Epithelial cell of esophagus (primary cell): ENCODE measurements at regions not wholly inside any gene's neighbourhood (a gene's known extent, or its start where the extent isn't known, plus 50 kb on each side); places are given as distances from the start of the nearest gene placed in this dataset.
"Not testable (repeated sequence)": the region's sequence is repeated elsewhere in the genome, so short reads cannot be mapped to it uniquely, and the experiment has no call there.

Experiments used
- DNase-seq: peaks from one replicate; pipeline ENCODE4 v3.0.0; 2010; ENCODE audit warnings: low read depth
- H3K4me3 ChIP-seq: 2 replicates; pipeline ENCODE4 v1.5.1; 2011; ENCODE audit warnings: mild to moderate bottlenecking, low read length, control low read depth
- TF ChIP-seq, protein P1 (sequence below): IDR thresholded peaks from 2 replicates; pipeline ENCODE4 v1.5.1; 2011; ENCODE audit warnings: low read depth, mild to moderate bottlenecking, low read length, control low read depth, inconsistent platforms; ENCODE audit not compliant: insufficient read depth; ENCODE audit errors: missing control alignments

DNA sequence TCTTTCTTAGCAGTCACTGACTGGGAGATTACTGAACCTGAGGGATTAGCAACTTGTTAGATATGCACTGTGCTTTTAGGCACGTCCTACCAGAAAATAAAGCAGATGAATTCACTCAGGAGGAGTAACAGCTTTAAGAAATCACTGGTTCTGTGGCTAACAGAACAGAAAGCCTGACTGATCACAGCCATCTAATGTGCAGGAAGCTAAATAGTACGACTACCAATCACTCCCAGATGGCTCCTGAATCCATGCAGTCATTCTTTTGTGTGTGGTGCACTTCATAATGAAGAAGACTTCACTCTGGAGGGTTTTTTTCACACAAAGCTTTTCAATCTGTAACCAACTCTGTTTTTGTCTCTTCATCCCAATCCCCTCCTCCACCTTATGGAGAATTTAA, 305.3 kb upstream of the INTU start:
- H3K4me3 ChIP-seq: no peak overlapping the region
- TF ChIP-seq, protein P1, sequence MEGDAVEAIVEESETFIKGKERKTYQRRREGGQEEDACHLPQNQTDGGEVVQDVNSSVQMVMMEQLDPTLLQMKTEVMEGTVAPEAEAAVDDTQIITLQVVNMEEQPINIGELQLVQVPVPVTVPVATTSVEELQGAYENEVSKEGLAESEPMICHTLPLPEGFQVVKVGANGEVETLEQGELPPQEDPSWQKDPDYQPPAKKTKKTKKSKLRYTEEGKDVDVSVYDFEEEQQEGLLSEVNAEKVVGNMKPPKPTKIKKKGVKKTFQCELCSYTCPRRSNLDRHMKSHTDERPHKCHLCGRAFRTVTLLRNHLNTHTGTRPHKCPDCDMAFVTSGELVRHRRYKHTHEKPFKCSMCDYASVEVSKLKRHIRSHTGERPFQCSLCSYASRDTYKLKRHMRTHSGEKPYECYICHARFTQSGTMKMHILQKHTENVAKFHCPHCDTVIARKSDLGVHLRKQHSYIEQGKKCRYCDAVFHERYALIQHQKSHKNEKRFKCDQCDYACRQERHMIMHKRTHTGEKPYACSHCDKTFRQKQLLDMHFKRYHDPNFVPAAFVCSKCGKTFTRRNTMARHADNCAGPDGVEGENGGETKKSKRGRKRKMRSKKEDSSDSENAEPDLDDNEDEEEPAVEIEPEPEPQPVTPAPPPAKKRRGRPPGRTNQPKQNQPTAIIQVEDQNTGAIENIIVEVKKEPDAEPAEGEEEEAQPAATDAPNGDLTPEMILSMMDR: no peak
- no peak for DNase-seq

DNA sequence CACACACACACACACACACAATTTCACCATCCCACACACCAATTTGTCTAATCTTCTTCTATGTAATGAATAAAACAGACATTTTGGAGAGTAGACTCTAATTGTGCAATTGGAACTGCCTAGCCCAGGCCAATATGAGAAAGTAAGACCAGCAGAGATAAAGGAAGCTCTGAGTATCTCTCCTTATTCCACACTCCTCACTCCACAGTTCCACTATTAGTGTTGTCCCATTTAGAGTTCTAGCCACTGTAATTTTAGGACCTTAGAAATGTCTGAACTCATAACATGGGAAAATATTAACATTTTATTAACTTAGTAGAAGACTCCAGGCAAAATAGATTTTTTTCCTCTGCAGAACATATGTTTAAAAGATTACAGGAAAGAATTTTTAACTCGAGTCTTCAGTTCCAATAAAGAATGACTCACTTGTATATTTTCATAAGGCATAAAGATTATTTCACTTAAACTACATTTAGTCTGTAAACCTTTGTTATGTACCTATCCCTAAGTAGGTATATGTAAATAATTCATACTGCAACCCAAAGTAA, 297.6 kb upstream of the INTU start:
- no peak overlapping the region for H3K4me3 ChIP-seq
- DNase-seq: no peak
- TF ChIP-seq, protein P1: no peak

DNA sequence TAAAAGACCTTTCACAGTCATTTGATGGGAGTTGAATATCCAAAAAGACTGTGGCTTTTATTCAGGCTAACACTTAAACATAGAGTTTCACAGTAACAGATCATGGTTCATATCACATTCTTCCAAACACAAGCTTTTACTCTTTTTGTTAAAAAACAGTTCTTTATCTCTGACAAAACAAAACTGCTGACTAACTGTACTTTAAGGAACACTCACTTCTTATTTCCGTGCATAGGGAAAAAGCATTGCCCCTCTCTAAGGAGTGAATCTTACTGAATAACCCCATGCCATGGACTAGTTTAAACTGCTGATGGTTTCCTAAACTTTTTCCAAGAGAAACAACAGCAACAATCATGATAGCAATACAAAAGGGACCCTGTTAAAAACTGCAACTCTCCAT, 297.0 kb upstream of the INTU start:
- no peak overlapping the region for H3K4me3 ChIP-seq
- DNase-seq: no peak
- TF ChIP-seq, protein P1: no peak

DNA sequence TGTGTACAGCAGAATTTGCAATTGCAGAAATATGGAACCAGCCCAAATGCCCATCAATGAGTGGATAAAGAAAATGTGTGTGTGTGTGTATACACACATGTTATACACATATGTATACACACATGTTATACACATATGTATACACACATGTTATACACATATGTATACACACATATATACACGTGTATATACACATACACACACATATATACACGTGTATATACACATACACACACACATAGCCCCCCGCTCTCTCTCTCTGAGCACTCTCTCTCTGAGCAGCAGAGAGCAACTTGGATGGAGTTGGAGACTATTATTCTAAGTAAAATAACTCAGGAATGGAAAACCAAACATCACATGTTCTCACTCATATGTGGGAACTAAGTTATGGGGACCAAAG, 289.6 kb upstream of the INTU start:
- DNase-seq, H3K4me3 ChIP-seq: not testable (repeated sequence)

DNA sequence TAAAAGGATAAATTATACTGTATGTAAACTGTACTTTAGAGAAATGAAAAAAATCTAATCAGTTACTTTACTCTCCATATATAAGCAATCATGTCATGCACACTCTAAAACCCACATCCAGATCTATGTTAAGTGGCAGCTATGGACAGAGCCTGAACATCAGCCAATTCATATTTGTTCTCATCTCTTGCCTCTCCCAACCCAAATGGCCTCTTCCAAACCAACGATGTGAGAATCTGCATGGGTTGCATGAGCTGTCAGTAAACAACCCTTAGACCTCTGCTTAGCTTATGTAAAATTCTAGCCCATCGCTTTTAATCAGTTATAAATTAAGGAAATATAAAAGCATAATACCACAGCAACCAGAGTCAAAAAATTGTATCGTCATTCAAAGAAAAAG, 288.7 kb upstream of the INTU start:
- TF ChIP-seq, protein P1: no peak
- DNase-seq: no peak
- no peak overlapping the region for H3K4me3 ChIP-seq

DNA sequence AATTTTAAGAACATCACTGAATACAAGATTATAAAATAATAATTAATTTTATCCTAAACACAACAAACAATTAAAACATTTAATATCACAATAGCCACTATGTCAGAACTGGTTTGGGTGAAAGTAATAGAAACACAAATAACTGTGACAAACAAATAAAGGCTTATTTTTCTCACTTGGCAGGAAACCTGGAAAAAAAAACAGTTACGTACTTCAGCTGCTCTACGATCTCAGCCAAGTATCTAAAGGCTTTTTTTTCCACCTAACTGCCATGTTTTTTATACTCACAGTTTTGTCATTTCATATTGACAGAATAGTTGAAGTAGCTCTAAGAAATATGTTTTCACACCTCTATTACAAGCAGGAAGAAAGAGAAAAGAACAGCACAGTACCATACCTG, 284.8 kb upstream of the INTU start:
- DNase-seq: no peak
- TF ChIP-seq, protein P1: no peak

DNA sequence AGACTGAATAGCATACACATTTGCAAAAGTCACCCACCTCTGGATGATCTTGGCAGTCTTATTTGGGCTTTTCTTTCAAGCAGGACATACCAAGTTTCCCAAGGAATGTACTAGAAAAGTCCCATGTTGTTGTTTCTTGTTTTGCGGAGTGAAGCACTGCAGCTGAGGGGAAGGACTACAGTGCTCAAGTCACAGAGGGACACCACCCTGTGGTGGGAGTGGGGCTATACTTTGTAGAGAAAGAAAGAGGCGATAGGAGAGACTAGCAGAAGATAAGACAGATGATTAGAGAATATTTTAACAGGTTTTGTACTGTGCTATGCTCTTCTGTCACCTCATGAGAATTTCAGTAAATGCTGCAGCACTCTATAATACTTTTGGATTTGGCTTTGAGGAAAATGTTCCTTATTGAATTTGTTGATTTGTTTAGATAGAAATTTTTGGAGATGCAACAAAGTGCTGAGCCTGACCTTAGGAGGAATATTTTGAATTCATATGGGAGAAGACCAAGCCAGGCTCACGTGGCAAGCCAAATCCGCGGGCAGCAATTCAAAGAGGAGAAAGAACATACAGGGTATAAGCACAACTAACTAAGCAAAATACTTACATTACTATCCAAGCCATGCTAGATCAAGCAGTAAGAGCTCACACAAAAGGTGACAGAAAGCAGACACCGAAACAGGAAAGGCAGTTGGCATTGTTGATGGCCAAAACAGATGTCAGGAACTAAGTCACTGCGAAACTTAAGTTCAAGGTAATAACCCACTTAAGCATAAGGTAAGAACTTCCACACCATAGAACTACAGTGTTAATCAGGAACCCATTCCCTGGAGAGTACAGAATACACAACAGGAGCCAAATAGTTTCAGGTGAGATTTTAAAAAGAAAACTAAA, 280.3 kb upstream of the INTU start:
- no peak for DNase-seq
- H3K4me3 ChIP-seq: no peak overlapping the region
- TF ChIP-seq, protein P1: no peak

More for the DNA sequence above, 284.8 kb upstream of the INTU start:
- no peak overlapping the region for H3K4me3 ChIP-seq
